Sigmoid colon (tissue), 4 donors: ENCODE measurements at regions not wholly inside any gene's neighbourhood (a gene's known extent, or its start where the extent isn't known, plus 50 kb on each side); places are given as distances from the start of the nearest gene placed in this dataset.

Source experiments
- CTCF ChIP-seq, 4 experiments: fragments of 450-650 bp in 3 of 4; fragments of 200-600 bp in 1 of 4; IDR thresholded peaks; one replicate each; pipeline ENCODE4 v1.5.1; 2016 to 2019; ENCODE audit warnings: antibody characterized with exemption in 4 of 4, mild to moderate bottlenecking in 3 of 4, moderate library complexity in 2 of 4
- EP300 ChIP-seq, 4 donors: sonication (generic); formaldehyde crosslinking; IDR thresholded peaks; one replicate each; pipeline ENCODE4 v1.6.1; 2017; ENCODE audit warnings: antibody characterized with exemption in 4 of 4
- POLR2AphosphoS5 ChIP-seq, 4 donors: sonication (generic); formaldehyde crosslinking; IDR thresholded peaks; one replicate each; pipeline ENCODE4 v1.6.1; 2017; ENCODE audit warnings: antibody characterized with exemption in 4 of 4

DNA sequence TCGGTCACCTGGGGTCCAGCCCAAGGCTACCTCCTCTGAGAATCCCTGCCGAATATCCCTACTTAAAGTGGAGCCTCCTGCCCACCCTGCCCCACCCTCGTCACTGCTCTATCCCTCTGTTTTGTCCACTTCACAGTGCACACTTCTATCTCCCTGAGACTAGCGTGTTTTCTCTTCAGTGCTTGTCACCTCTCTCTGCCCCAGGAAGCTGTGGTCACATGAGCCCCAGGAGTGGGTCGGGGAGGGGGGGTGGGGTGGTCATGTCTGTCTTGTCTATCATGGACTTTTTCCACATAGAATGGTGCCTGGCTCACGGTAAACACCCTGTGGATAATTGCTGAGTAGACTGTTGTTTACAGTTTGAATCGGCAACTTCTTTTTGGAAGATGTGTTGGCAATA, 673.6 kb downstream of the PTPRU start:
- no peak for TF ChIP-seq CTCF (IDR thresholded peaks at IDR 0.05)
- no peak for TF ChIP-seq POLR2AphosphoS5 (IDR thresholded peaks at IDR 0.05)
- no peak for TF ChIP-seq EP300 (IDR thresholded peaks at IDR 0.05)
